GM23338 (cell line): ENCODE measurements at regions not wholly inside any gene's neighbourhood (a gene's known extent, or its start where the extent isn't known, plus 50 kb on each side); places are given as distances from the start of the nearest gene placed in this dataset.

Source experiments
- ATAC-seq: fragments of 200-7000 bp; cut with Tn5 transposase; 3 replicates; pipeline ENCODE4 v1.9.1; 2020
- DNase-seq: peaks from one replicate; pipeline ENCODE4 v3.0.0-alpha.2; 2015; ENCODE audit warnings: low spot score
- H2AFZ ChIP-seq: fragments of 200-600 bp; sonication (generic); 2 replicates; pipeline ENCODE4 v1.8.0; 2016; ENCODE audit warnings: antibody characterized with exemption, mild to moderate bottlenecking, moderate library complexity
- H3F3A ChIP-seq: fragments of 200-600 bp; sonication (generic); replicated peaks from 2 replicates; pipeline ENCODE4 v1.8.0; 2017; ENCODE audit warnings: antibody characterized with exemption, mixed run types, low read depth
- H3K27ac ChIP-seq: fragments of 200-600 bp; sonication (generic); 2 replicates; pipeline ENCODE4 v1.6.1; 2016; ENCODE audit warnings: low read depth
- H3K27me3 ChIP-seq: fragments of 200-600 bp; sonication (generic); 2 replicates; pipeline ENCODE4 v1.8.0; 2016; ENCODE audit warnings: mild to moderate bottlenecking, mixed run types, moderate library complexity; ENCODE audit not compliant: insufficient read depth
- H3K36me3 ChIP-seq: fragments of 200-600 bp; sonication (generic); 2 replicates; pipeline ENCODE4 v1.8.0; 2016; ENCODE audit warnings: mild to moderate bottlenecking; ENCODE audit not compliant: insufficient read depth
- H3K4me1 ChIP-seq: fragments of 200-600 bp; sonication (generic); 2 replicates; pipeline ENCODE4 v1.8.0; 2016; ENCODE audit warnings: mild to moderate bottlenecking, moderate library complexity; ENCODE audit not compliant: insufficient read depth
- H3K4me2 ChIP-seq: fragments of 200-600 bp; sonication (generic); 2 replicates; pipeline ENCODE4 v1.7.1; 2017; ENCODE audit warnings: mixed run types
- H3K4me3 ChIP-seq: fragments of 200-600 bp; sonication (generic); 2 replicates; pipeline ENCODE4 v1.6.1; 2016; ENCODE audit warnings: mixed run types
- H3K79me2 ChIP-seq: fragments of 200-600 bp; sonication (generic); replicated peaks from 2 replicates; pipeline ENCODE4 v1.8.0; 2017; ENCODE audit warnings: mild to moderate bottlenecking; ENCODE audit not compliant: insufficient read depth
- H3K9me2 ChIP-seq: fragments of 200-600 bp; sonication (generic); 2 replicates; pipeline ENCODE4 v1.8.0; 2017; ENCODE audit not compliant: insufficient read depth
- H4K20me1 ChIP-seq: fragments of 200-600 bp; sonication (generic); replicated peaks from 2 replicates; pipeline ENCODE4 v1.8.0; 2017; ENCODE audit warnings: mild to moderate bottlenecking; ENCODE audit not compliant: insufficient read depth
- H3K27ac Mint-ChIP-seq: 2 replicates; pipeline ENCODE4 v1.8.0; 2020; ENCODE audit warnings: inconsistent platforms, mild to moderate bottlenecking, moderate library complexity, mixed read lengths
- H3K27me3 Mint-ChIP-seq: 3 replicates; pipeline ENCODE4 v1.8.0; 2022; ENCODE audit warnings: low read depth, mild to moderate bottlenecking, moderate library complexity, mixed read lengths, inconsistent platforms; ENCODE audit not compliant: insufficient read depth, poor library complexity
- H3K36me3 Mint-ChIP-seq: 3 replicates; pipeline ENCODE4 v1.8.0; 2021; ENCODE audit warnings: low read depth, mild to moderate bottlenecking, inconsistent platforms, moderate library complexity, mixed read lengths
- H3K4me1 Mint-ChIP-seq: 3 replicates; pipeline ENCODE4 v1.8.0; 2020; ENCODE audit warnings: mild to moderate bottlenecking, inconsistent platforms, mixed read lengths
- H3K4me3 Mint-ChIP-seq: 3 replicates; pipeline ENCODE4 v1.8.0; 2021; ENCODE audit warnings: moderate library complexity, mild to moderate bottlenecking, inconsistent platforms, mixed read lengths
- H3K9me3 Mint-ChIP-seq: 3 replicates; pipeline ENCODE4 v1.8.0; 2020; ENCODE audit warnings: moderate library complexity, mild to moderate bottlenecking, inconsistent platforms, mixed read lengths
- CREB1 ChIP-seq: fragments of 250-450 bp; sonication (Bioruptor Pico); IDR thresholded peaks from 2 replicates; pipeline ENCODE4 v1.5.0; 2020; ENCODE audit warnings: low read depth, mild to moderate bottlenecking, moderate library complexity
- CTCF ChIP-seq, 2 experiments: fragments of 200-600 bp in 1 of 2; sonication (generic) in 1 of 2; conservative IDR thresholded peaks; 2 replicates each; pipeline versions ENCODE4 v1.5.1 to v1.6.1; 2016 to 2017; ENCODE audit warnings: antibody characterized with exemption in 2 of 2, low read depth in 2 of 2, mild to moderate bottlenecking in 2 of 2, moderate library complexity in 1 of 2
- ETS1 ChIP-seq: IDR thresholded peaks from 2 replicates; pipeline ENCODE4 v1.6.1; 2016; ENCODE audit warnings: antibody characterized with exemption
- EZH2 ChIP-seq: fragments of 200-600 bp; sonication (generic); IDR thresholded peaks from one replicate; pipeline ENCODE4 v1.8.0; 2017; ENCODE audit warnings: antibody characterized with exemption, mild to moderate bottlenecking, low read depth; ENCODE audit not compliant: unreplicated experiment
- EZH2phosphoT487 ChIP-seq: fragments of 200-600 bp; sonication (generic); IDR thresholded peaks from one replicate; pipeline ENCODE4 v1.8.1; 2018; ENCODE audit warnings: antibody characterized with exemption; ENCODE audit not compliant: unreplicated experiment
- JUNB ChIP-seq: IDR thresholded peaks from one replicate; pipeline ENCODE4 v1.6.1; 2016; ENCODE audit warnings: antibody characterized with exemption; ENCODE audit not compliant: unreplicated experiment
- NANOG ChIP-seq: IDR thresholded peaks from 2 replicates; pipeline ENCODE4 v1.6.1; 2016; ENCODE audit warnings: antibody characterized with exemption, borderline replicate concordance
- POLR2AphosphoS5 ChIP-seq: IDR thresholded peaks from 2 replicates; pipeline ENCODE4 v1.6.1; 2016; ENCODE audit warnings: antibody characterized with exemption, low read depth
- REST ChIP-seq: IDR thresholded peaks from one replicate; pipeline ENCODE4 v1.6.1; 2018; ENCODE audit warnings: antibody characterized with exemption; ENCODE audit not compliant: unreplicated experiment
- STAT1 ChIP-seq: IDR thresholded peaks from one replicate; pipeline ENCODE4 v1.6.1; 2016; ENCODE audit warnings: antibody characterized with exemption; ENCODE audit not compliant: unreplicated experiment
- ZNF114 ChIP-seq: fragments of 250-450 bp; sonication (Bioruptor Pico); IDR thresholded peaks from 2 replicates; pipeline ENCODE4 v1.5.0; 2020; ENCODE audit warnings: mild to moderate bottlenecking, moderate library complexity
- ZNF331 ChIP-seq: fragments of 250-450 bp; sonication (Bioruptor Pico); IDR thresholded peaks from 2 replicates; pipeline ENCODE4 v1.5.0; 2020; ENCODE audit warnings: low read depth, mild to moderate bottlenecking, moderate library complexity
- ZNF462 ChIP-seq: fragments of 250-450 bp; sonication (Bioruptor Pico); IDR thresholded peaks from 2 replicates; pipeline ENCODE4 v1.5.0; 2020; ENCODE audit warnings: mild to moderate bottlenecking, moderate library complexity

- H2AFZ ChIP-seq: no peak overlapping the region
- no peaks in the 10 kb centered on the region for H3K27me3 Mint-ChIP-seq
These were observed 1338.5 kb downstream of the AMY1C start for GRCh38 chr1:105088166-105088565.

More at GRCh38 chr1:105088166-105088565, 1338.5 kb downstream of the AMY1C start:
- no peaks in the 10 kb centered on the region for H3K9me3 Mint-ChIP-seq
- no peaks in the 10 kb centered on the region for H3K79me2 ChIP-seq
- peaks cover 9% of the 10 kb centered on the region for H3K4me1 ChIP-seq
- ATAC-seq (no peak), DNase-seq (no peak)
- H3K4me3 Mint-ChIP-seq: no peak overlapping the region
- no peaks in the 10 kb centered on the region for H3F3A ChIP-seq
- H4K20me1 ChIP-seq: no peaks in the 10 kb centered on the region
- H3K27me3 ChIP-seq: no peaks in the 10 kb centered on the region
- H3K4me2 ChIP-seq: no peak overlapping the region
- no peak overlapping the region for H3K4me3 ChIP-seq
- H3K27ac Mint-ChIP-seq: no peak overlapping the region
- H3K36me3 ChIP-seq: no peaks in the 10 kb centered on the region
- peaks cover 3% of the 10 kb centered on the region for H3K4me1 Mint-ChIP-seq
- no peak overlapping the region for H3K27ac ChIP-seq
- H3K9me2 ChIP-seq: no peaks in the 10 kb centered on the region
- H3K36me3 Mint-ChIP-seq: no peaks in the 10 kb centered on the region
- TF ChIP-seq ZNF331 (CRISPR knock-in tag): no peak
- TF ChIP-seq STAT1: no peak
- no peak for TF ChIP-seq JUNB
- no peak for TF ChIP-seq NANOG
- TF ChIP-seq REST: no peak
- TF ChIP-seq ETS1: no peak
- no peak for TF ChIP-seq CREB1 (CRISPR knock-in tag)
- TF ChIP-seq EZH2phosphoT487: no peak
- TF ChIP-seq ZNF462: no peak
- no peak for TF ChIP-seq POLR2AphosphoS5
- no peak for TF ChIP-seq ZNF114
- TF ChIP-seq EZH2: no peak
- TF ChIP-seq CTCF (conservative IDR thresholded peaks at IDR 0.05; ENCODE audit: low read depth in 2 of 2): no peak
